KMS-11 (cell line): ENCODE measurements at regions not wholly inside any gene's neighbourhood (a gene's known extent, or its start where the extent isn't known, plus 50 kb on each side); places are given as distances from the start of the nearest gene placed in this dataset.

Experiments
- H2AFZ ChIP-seq: fragments of 200-600 bp; sonication (generic); 2 replicates; pipeline ENCODE4 v1.6.1; 2016; ENCODE audit warnings: antibody characterized with exemption, mixed run types, low read depth
- H3K27ac ChIP-seq: fragments of 200-600 bp; sonication (generic); 2 replicates; pipeline ENCODE4 v1.6.1; 2016; ENCODE audit warnings: mild to moderate bottlenecking, mixed run types
- H3K27me3 ChIP-seq: fragments of 200-600 bp; sonication (generic); 2 replicates; pipeline ENCODE4 v1.6.1; 2017; ENCODE audit warnings: mild to moderate bottlenecking, low read depth, mixed run types, moderate library complexity; ENCODE audit not compliant: insufficient read depth
- H3K36me3 ChIP-seq: fragments of 200-600 bp; sonication (generic); 2 replicates; pipeline ENCODE4 v1.6.1; 2017; ENCODE audit warnings: mild to moderate bottlenecking, mixed run types; ENCODE audit not compliant: insufficient read depth
- H3K4me1 ChIP-seq: fragments of 200-600 bp; sonication (generic); 2 replicates; pipeline ENCODE4 v1.6.1; 2016; ENCODE audit warnings: mild to moderate bottlenecking, low read depth, mixed run types; ENCODE audit not compliant: poor library complexity, severe bottlenecking
- H3K4me2 ChIP-seq: fragments of 200-600 bp; sonication (generic); 2 replicates; pipeline ENCODE4 v1.7.0; 2016; ENCODE audit warnings: mild to moderate bottlenecking, mixed run types
- H3K4me3 ChIP-seq: fragments of 200-600 bp; sonication (generic); IDR thresholded peaks from 2 replicates; pipeline ENCODE4 v1.6.1; 2017; ENCODE audit warnings: low read depth, low read length, mixed read lengths; ENCODE audit not compliant: insufficient read depth
- H3K79me2 ChIP-seq: fragments of 200-600 bp; sonication (generic); 2 replicates; pipeline ENCODE4 v1.6.1; 2016; ENCODE audit warnings: low read depth, mixed run types; ENCODE audit not compliant: insufficient read depth
- H3K9ac ChIP-seq: fragments of 200-600 bp; sonication (generic); 2 replicates; pipeline ENCODE4 v1.6.1; 2016; ENCODE audit warnings: mild to moderate bottlenecking, mixed run types
- H4K20me1 ChIP-seq: fragments of 200-600 bp; sonication (generic); 2 replicates; pipeline ENCODE4 v1.6.1; 2016; ENCODE audit warnings: mild to moderate bottlenecking, mixed run types; ENCODE audit not compliant: insufficient read depth
- CTCF ChIP-seq: fragments of 200-600 bp; sonication (generic); conservative IDR thresholded peaks from 2 replicates; pipeline ENCODE4 v1.6.1; 2017; ENCODE audit warnings: low read depth, mild to moderate bottlenecking, antibody characterized with exemption, low read length, moderate library complexity, mixed read lengths

- no peak overlapping the region for H3K9ac ChIP-seq
- no peak for TF ChIP-seq CTCF
- H3K4me2 ChIP-seq, result no peak overlapping the region
- no peaks in the 10 kb centered on the region for H3K79me2 ChIP-seq
- H3K4me3 ChIP-seq, result no peak overlapping the region
- no peaks in the 10 kb centered on the region for H3K4me1 ChIP-seq
- H3K36me3 ChIP-seq, result no peaks in the 10 kb centered on the region
- no peak overlapping the region for H3K27ac ChIP-seq
- no peaks in the 10 kb centered on the region for H3K27me3 ChIP-seq
- H2AFZ ChIP-seq, result no peak overlapping the region
- no peaks in the 10 kb centered on the region for H4K20me1 ChIP-seq
Measured at GRCh38 chr11:129605815-129606214, 209.8 kb upstream of the TMEM45B start.

- no peak overlapping the region for H3K9ac ChIP-seq
- H3K27ac ChIP-seq, result no peak overlapping the region
- H3K27me3 ChIP-seq, result no peaks in the 10 kb centered on the region
- H3K4me2 ChIP-seq, result no peak overlapping the region
- no peaks in the 10 kb centered on the region for H3K36me3 ChIP-seq
- H3K4me1 ChIP-seq, result no peaks in the 10 kb centered on the region
- no peaks in the 10 kb centered on the region for H4K20me1 ChIP-seq
- H3K4me3 ChIP-seq, result no peak overlapping the region
- no peak for TF ChIP-seq CTCF
- H2AFZ ChIP-seq, result no peak overlapping the region
- no peaks in the 10 kb centered on the region for H3K79me2 ChIP-seq
Measured at GRCh38 chr11:129608711-129609110, 206.9 kb upstream of the TMEM45B start.

- Histone ChIP-seq H3K36me3 (no peaks in the 10 kb centered on the region), H3K4me2 (no peak overlapping the region), H3K4me1 (no peaks in the 10 kb centered on the region), H3K9ac (no peak overlapping the region), H3K27me3 (no peaks in the 10 kb centered on the region), H3K27ac (no peak overlapping the region), H3K4me3 (no peak overlapping the region), H2AFZ (no peak overlapping the region), H3K79me2 (no peaks in the 10 kb centered on the region), H4K20me1 (no peaks in the 10 kb centered on the region)
- no peak for TF ChIP-seq CTCF
Measured at GRCh38 chr11:129610125-129610524, 205.5 kb upstream of the TMEM45B start.

GRCh38 chr11:129610545-129610944, 205.1 kb upstream of the TMEM45B start:
- H3K27me3 ChIP-seq, result no peaks in the 10 kb centered on the region
- H2AFZ ChIP-seq, result no peak overlapping the region
- H3K4me1 ChIP-seq, result no peaks in the 10 kb centered on the region
- no peak for TF ChIP-seq CTCF
- no peak overlapping the region for H3K9ac ChIP-seq
- H4K20me1 ChIP-seq, result no peaks in the 10 kb centered on the region
- H3K79me2 ChIP-seq, result no peaks in the 10 kb centered on the region
- H3K36me3 ChIP-seq, result no peaks in the 10 kb centered on the region
- H3K27ac ChIP-seq, result no peak overlapping the region
- no peak overlapping the region for H3K4me2 ChIP-seq
- H3K4me3 ChIP-seq, result no peak overlapping the region
